NCI-H2227 treated with DMSO at 0.1 percent for 48 hours (cell line): ENCODE measurements at regions not wholly inside any gene's neighbourhood (a gene's known extent, or its start where the extent isn't known, plus 50 kb on each side); places are given as distances from the start of the nearest gene placed in this dataset.

Experiments used
- DNase-seq: peaks from one replicate; lab custom pipeline; 2025; lab: John Stamatoyannopoulos, UW

- no peak for DNase-seq
These were observed 95.2 kb downstream of the ENGASE start for GRCh38 chr17:79169861-79170260.

GRCh38 chr17:79169366-79169765 lies 94.7 kb downstream of the ENGASE start:
- DNase-seq = no peak

- no peak for DNase-seq
These were observed 93.9 kb downstream of the ENGASE start for GRCh38 chr17:79168486-79169055.

GRCh38 chr17:79167486-79167885 lies 92.9 kb downstream of the ENGASE start:
- DNase-seq = no peak

- no peak for DNase-seq
These were observed 91.3 kb downstream of the ENGASE start for GRCh38 chr17:79165756-79166473.

GRCh38 chr17:79164913-79165695 lies 90.5 kb downstream of the ENGASE start:
- no peak for DNase-seq

- DNase-seq = no peak
These were observed 89.8 kb downstream of the ENGASE start for GRCh38 chr17:79164408-79164807.

- no peak for DNase-seq
These were observed 88.4 kb downstream of the ENGASE start for GRCh38 chr17:79163071-79163470.

- no peak for DNase-seq
These were observed 87.7 kb downstream of the ENGASE start for GRCh38 chr17:79162012-79162963.

- no peak for DNase-seq
These were observed 86.5 kb downstream of the ENGASE start for GRCh38 chr17:79160980-79161636.

- no peak for DNase-seq
These were observed 85.3 kb downstream of the ENGASE start for GRCh38 chr17:79159926-79160325.

- DNase-seq = no peak
These were observed 84.8 kb downstream of the ENGASE start for GRCh38 chr17:79159471-79159870.

- no peak for DNase-seq
These were observed 82.0 kb downstream of the ENGASE start for GRCh38 chr17:79156463-79157095.

- no peak for DNase-seq
These were observed 81.1 kb downstream of the ENGASE start for GRCh38 chr17:79155701-79156100.

GRCh38 chr17:79154951-79155585 lies 80.4 kb downstream of the ENGASE start:
- no peak for DNase-seq

GRCh38 chr17:79154446-79154845 lies 79.8 kb downstream of the ENGASE start:
- DNase-seq = no peak

GRCh38 chr17:79153367-79154130 lies 78.9 kb downstream of the ENGASE start:
- DNase-seq = no peak

- no peak for DNase-seq
These were observed 78.0 kb downstream of the ENGASE start for GRCh38 chr17:79152636-79153035.

- DNase-seq = no peak
These were observed 77.5 kb downstream of the ENGASE start for GRCh38 chr17:79152110-79152509.

GRCh38 chr17:79150799-79151198 lies 76.2 kb downstream of the ENGASE start:
- no peak for DNase-seq
